HepG2 (cell line): ENCODE measurements at regions not wholly inside any gene's neighbourhood (a gene's known extent, or its start where the extent isn't known, plus 50 kb on each side); places are given as distances from the start of the nearest gene placed in this dataset.

Experiments used
- ATAC-seq: fragments of 200-7000 bp; cut with Tn5 transposase; 3 replicates; pipeline ENCODE4 v1.9.1; 2020; ENCODE audit warnings: mild to moderate bottlenecking, moderate library complexity
- BruUV-seq: library from RNA; stranded (reverse); fragments of 400-500 nt; replicated peaks from 2 replicates; lab custom pipeline; 2021; lab: Mats Ljungman, UMichigan
- CTCF ChIA-PET: fragments of 300-600 bp; formaldehyde crosslinking; extraction: SDS; loops from one replicate; lab custom pipeline; 2021; ENCODE audit warnings: low total read pairs, inconsistent platforms, low intra/inter-chr PET ratio; lab: Yijun Ruan, JAX
- POLR2A ChIA-PET: fragments of 350-600 bp; sonication (Branson Sonifier 250); formaldehyde crosslinking; loops from one replicate; lab custom pipeline; 2020; ENCODE audit warnings: antibody characterized with exemption, inconsistent platforms; lab: Yijun Ruan, JAX
- DNase-seq: peaks from one replicate; pipeline ENCODE4 v3.0.0-alpha.2; 2015; ENCODE audit warnings: low spot score
- FAIRE-seq: peaks from 3 replicates; lab custom pipeline; 2011; peaks lifted over from hg19 to GRCh38; lab: Jason Lieb, UNC
- H2AFZ ChIP-seq: one replicate; pipeline ENCODE4 v1.6.1; 2011; ENCODE audit warnings: low read length, inconsistent platforms
- H3K27ac ChIP-seq: fragments of 300-600 bp; 3 replicates; pipeline ENCODE4 v1.8.0; 2011; ENCODE audit warnings: mixed run types, mild to moderate bottlenecking, mixed read lengths, low read length, inconsistent platforms; ENCODE audit not compliant: insufficient read depth; ENCODE audit errors: extremely low read length
- H3K27me3 ChIP-seq, 2 experiments: fragments of 200-600 bp in 1 of 2; 2 replicates in 1 of 2; 3 replicates in 1 of 2; pipeline versions ENCODE4 v1.6.0 to v1.8.0; 2011; ENCODE audit warnings: low read length in 2 of 2, mild to moderate bottlenecking in 2 of 2, moderate library complexity in 2 of 2, inconsistent platforms in 1 of 2; ENCODE audit not compliant: insufficient read depth in 2 of 2, control insufficient read depth in 1 of 2
- H3K36me3 ChIP-seq, 2 experiments: fragments of 200-600 bp in 1 of 2; replicated peaks in 1 of 2; 2 replicates in 1 of 2; 3 replicates in 1 of 2; pipeline versions ENCODE4 v1.5.1 to v1.8.0; 2011; ENCODE audit warnings: low read length in 2 of 2, inconsistent platforms in 1 of 2; ENCODE audit not compliant: insufficient read depth in 2 of 2, control insufficient read depth in 1 of 2
- H3K4me1 ChIP-seq: 2 replicates; pipeline ENCODE4 v1.5.1; 2012; ENCODE audit warnings: low read length, inconsistent platforms; ENCODE audit not compliant: insufficient read depth
- H3K4me2 ChIP-seq: 2 replicates; pipeline ENCODE4 v1.6.0; 2011; ENCODE audit warnings: low read depth, low read length, inconsistent platforms
- H3K4me3 ChIP-seq, 3 experiments: fragments of 200-600 bp in 1 of 3; sonication (generic), shearing (Covaris generic) in 1 of 3; replicated peaks in 1 of 3; 2 replicates each; pipeline ENCODE4 v1.5.1; 2011 to 2016; ENCODE audit warnings: low read length in 3 of 3, inconsistent platforms in 2 of 3, low read depth in 2 of 3, mild to moderate bottlenecking in 2 of 3, control low read depth in 1 of 3, mixed read lengths in 1 of 3; ENCODE audit not compliant: insufficient read depth in 1 of 3
- H3K79me2 ChIP-seq: one replicate; pipeline ENCODE4 v1.6.1; 2011; ENCODE audit warnings: low read length, inconsistent platforms; ENCODE audit not compliant: insufficient read depth
- H3K9ac ChIP-seq: 2 replicates; pipeline ENCODE4 v1.6.0; 2011; ENCODE audit warnings: mild to moderate bottlenecking, low read depth, low read length, inconsistent platforms; ENCODE audit not compliant: insufficient read depth
- H3K9me3 ChIP-seq: 2 replicates; pipeline ENCODE4 v1.5.1; 2012; ENCODE audit warnings: mild to moderate bottlenecking, low read length
- H4K20me1 ChIP-seq: 2 replicates; pipeline ENCODE4 v1.6.0; 2011; ENCODE audit warnings: inconsistent platforms, mild to moderate bottlenecking, low read length, moderate library complexity; ENCODE audit not compliant: insufficient read depth
- DDIT3 ChIP-seq: sonication (generic); formaldehyde crosslinking; IDR thresholded peaks from 2 replicates; pipeline ENCODE4 v1.4.0; 2020; ENCODE audit warnings: mild to moderate bottlenecking, missing genetic modification reagents
- HIC2 ChIP-seq: sonication (generic); formaldehyde crosslinking; IDR thresholded peaks from 2 replicates; pipeline ENCODE4 v1.9.0; 2022; ENCODE audit warnings: low read depth, missing genetic modification reagents
- KLF6 ChIP-seq: IDR thresholded peaks from 2 replicates; pipeline ENCODE4 v1.8.0; 2016; ENCODE audit warnings: missing biosample characterization, missing genetic modification reagents
- PATZ1 ChIP-seq: sonication (generic); formaldehyde crosslinking; IDR thresholded peaks from 2 replicates; pipeline ENCODE4 v1.4.0; 2020; ENCODE audit warnings: missing genetic modification reagents
- TFAP4 ChIP-seq: sonication (generic); IDR thresholded peaks from 2 replicates; pipeline ENCODE4 v1.6.1; 2016; ENCODE audit warnings: low read depth, borderline replicate concordance
- TGIF2 ChIP-seq: IDR thresholded peaks from 2 replicates; pipeline ENCODE4 v1.6.1; 2016; ENCODE audit warnings: control low read depth, missing compliant biosample characterization
- THAP8 ChIP-seq: sonication (generic); formaldehyde crosslinking; IDR thresholded peaks from 2 replicates; pipeline ENCODE4 v1.5.1; 2020; ENCODE audit warnings: missing genetic modification reagents, mild to moderate bottlenecking, borderline replicate concordance
- YEATS2 ChIP-seq: sonication (generic); formaldehyde crosslinking; IDR thresholded peaks from 2 replicates; pipeline ENCODE4 v1.4.0; 2020; ENCODE audit warnings: missing genetic modification reagents, borderline replicate concordance
- ZFP36L1 ChIP-seq: sonication (generic); formaldehyde crosslinking; IDR thresholded peaks from 2 replicates; pipeline ENCODE4 v1.8.0; 2022; ENCODE audit warnings: mild to moderate bottlenecking, missing genetic modification reagents, moderate library complexity
- ZFP41 ChIP-seq: sonication (generic); formaldehyde crosslinking; IDR thresholded peaks from 2 replicates; pipeline ENCODE4 v1.4.0; 2020; ENCODE audit warnings: mild to moderate bottlenecking, missing genetic modification reagents, borderline replicate concordance
- ZMAT3 ChIP-seq: sonication (generic); formaldehyde crosslinking; conservative IDR thresholded peaks from 2 replicates; pipeline ENCODE4 v1.7.0; 2021; ENCODE audit warnings: missing genetic modification reagents
- ZNF337 ChIP-seq: sonication (generic); formaldehyde crosslinking; IDR thresholded peaks from 2 replicates; pipeline ENCODE4 v1.5.1; 2020; ENCODE audit warnings: missing genetic modification reagents, low read depth, mild to moderate bottlenecking, borderline replicate concordance
- ZNF44 ChIP-seq: sonication (generic); formaldehyde crosslinking; IDR thresholded peaks from 2 replicates; pipeline ENCODE4 v1.5.1; 2020; ENCODE audit warnings: mild to moderate bottlenecking, missing genetic modification reagents
- ZNF788 ChIP-seq: sonication (generic); formaldehyde crosslinking; IDR thresholded peaks from 2 replicates; pipeline ENCODE4 v1.5.0; 2020; ENCODE audit warnings: mild to moderate bottlenecking, missing genetic modification reagents, borderline replicate concordance
- WGBS: methylation state at CpG from one replicate; pipeline ENCODE4 v1.1.6; 2017; ENCODE audit warnings: low lambda C conversion rate; 5-methylcytosine and 5-hydroxymethylcytosine counted together
- in situ Hi-C: cut with HindIII; loops from 2 replicates; pipeline ENCODE4 v1.10.0; 2017; ENCODE audit warnings: low pct_unique_long_range_greater_than_20kb; ENCODE audit not compliant: extremely low pct_ligation_motif_present
- intact Hi-C: fragments of 100-400 bp; cut with micrococcal nuclease; formaldehyde crosslinking; loops from one replicate; pipeline ENCODE4 v1.10.0; 2022; ENCODE audit not compliant: unreplicated experiment

GRCh38 chr16:72367851-72368250 lies 195.9 kb upstream of the PMFBP1 start:
- Histone ChIP-seq H3K4me2 (no peak overlapping the region), H3K79me2 (no peaks in the 10 kb centered on the region), H2AFZ (no peak overlapping the region), H3K4me3 (no peak overlapping the region), H3K4me1 (peaks cover 3% of the 10 kb centered on the region; the same call in 1 of the 2 replicates), H3K9ac (no peak overlapping the region), H3K36me3 (no peaks in the 10 kb centered on the region), H3K9me3 (no peaks in the 10 kb centered on the region), H4K20me1 (no peaks in the 10 kb centered on the region), H3K27ac (no peak overlapping the region), H3K27me3 (no peaks in the 10 kb centered on the region)
- ATAC-seq (no peak), FAIRE-seq (no peak), DNase-seq (no peak)
- no peak for TF ChIP-seq THAP8 (CRISPR knock-in tag)
- intact Hi-C loops: no loop called here
- POLR2A ChIA-PET: interaction anchor here (0.7 kb wide), 1 partner anchor 10 kb away, joined by 4 read pairs; no protein-coding TSS in a partner anchor
- no TSS peak for BruUV-seq
- in situ Hi-C loops: no loop called here
- CTCF ChIA-PET: no interaction called here

GRCh38 chr16:72362973-72363372 lies 191.0 kb upstream of the PMFBP1 start:
- no TSS peak for BruUV-seq
- H2AFZ ChIP-seq: no peak overlapping the region
- no peaks in the 10 kb centered on the region for H3K79me2 ChIP-seq
- H3K27me3 ChIP-seq: no peaks in the 10 kb centered on the region
- 85% methylated on average over 3 of the region's 3 CpGs for WGBS
- no peaks in the 10 kb centered on the region for H3K36me3 ChIP-seq
- intact Hi-C loops (no loop called here), in situ Hi-C loops (no loop called here)
- ChIA-PET POLR2A (no interaction called here), CTCF (no interaction called here)
- ATAC-seq (no peak), DNase-seq (no peak), FAIRE-seq (no peak)
- H3K4me3 ChIP-seq: no peak overlapping the region
- H3K4me2 ChIP-seq: no peak overlapping the region
- H3K9ac ChIP-seq: no peak overlapping the region
- no peaks in the 10 kb centered on the region for H4K20me1 ChIP-seq
- no peak overlapping the region for H3K27ac ChIP-seq
- peaks cover 9% of the 10 kb centered on the region; the same call in 1 of the 2 replicates for H3K4me1 ChIP-seq
- no peaks in the 10 kb centered on the region for H3K9me3 ChIP-seq
- TF ChIP-seq PATZ1 (CRISPR knock-in tag) (no peak), KLF6 (CRISPR knock-in tag) (no peak), ZNF44 (CRISPR knock-in tag) (no peak), DDIT3 (CRISPR knock-in tag) (no peak), TGIF2 (CRISPR knock-in tag) (no peak), ZNF337 (CRISPR knock-in tag) (no peak), ZFP36L1 (CRISPR knock-in tag) (no peak), HIC2 (no peak), ZMAT3 (no peak), ZNF788 (CRISPR knock-in tag) (no peak), ZFP41 (no peak), TFAP4 (no peak), YEATS2 (CRISPR knock-in tag) (no peak)
